ENCODE measurements at regions not wholly inside any gene's neighbourhood (a gene's known extent, or its start where the extent isn't known, plus 50 kb on each side); places are given as distances from the start of the nearest gene placed in this dataset.

- no peaks in the 10 kb centered on the region for H3K27me3 ChIP-seq (ENCODE audit: control insufficient read depth, insufficient read depth, low read length)
- H3K27ac ChIP-seq (ENCODE audit: low read length), result no peak overlapping the region
- no peaks in the 10 kb centered on the region for H3K4me1 ChIP-seq (ENCODE audit: control insufficient read depth, low read depth, low read length)
- H3K4me3 ChIP-seq (ENCODE audit: low read length), result no peak overlapping the region
- H3K9ac ChIP-seq (ENCODE audit: low read length), result no peak overlapping the region
- H3K36me3 ChIP-seq (ENCODE audit: control insufficient read depth, low read depth, low read length), result no peaks in the 10 kb centered on the region
- H3K9me3 ChIP-seq (ENCODE audit: control insufficient read depth, low read depth, low read length), result no peaks in the 10 kb centered on the region
Observed at GRCh38 chr5:58094031-58094430, 365.9 kb downstream of the PLK2 start.

GRCh38 chr5:58090704-58091103 lies 369.2 kb downstream of the PLK2 start:
- H3K9ac ChIP-seq (ENCODE audit: low read length), result no peak overlapping the region

GRCh38 chr5:58088941-58089340 lies 370.9 kb downstream of the PLK2 start:
- Histone ChIP-seq H3K36me3 (ENCODE audit: control insufficient read depth, low read depth, low read length) (no peaks in the 10 kb centered on the region), H3K27me3 (ENCODE audit: control insufficient read depth, insufficient read depth, low read length) (no peaks in the 10 kb centered on the region), H3K9me3 (ENCODE audit: control insufficient read depth, low read depth, low read length) (no peaks in the 10 kb centered on the region), H3K27ac (ENCODE audit: low read length) (no peak overlapping the region), H3K4me1 (ENCODE audit: control insufficient read depth, low read depth, low read length) (peaks cover 3% of the 10 kb centered on the region), H3K9ac (ENCODE audit: low read length) (no peak overlapping the region), H3K4me3 (ENCODE audit: low read length) (no peak overlapping the region)

More at GRCh38 chr5:58090704-58091103, 369.2 kb downstream of the PLK2 start:
- Histone ChIP-seq H3K4me1 (ENCODE audit: control insufficient read depth, low read depth, low read length) (no peaks in the 10 kb centered on the region), H3K4me3 (ENCODE audit: low read length) (no peak overlapping the region), H3K36me3 (ENCODE audit: control insufficient read depth, low read depth, low read length) (no peaks in the 10 kb centered on the region), H3K27ac (ENCODE audit: low read length) (no peak overlapping the region), H3K9me3 (ENCODE audit: control insufficient read depth, low read depth, low read length) (no peaks in the 10 kb centered on the region), H3K27me3 (ENCODE audit: control insufficient read depth, insufficient read depth, low read length) (no peaks in the 10 kb centered on the region)

GRCh38 chr5:58087905-58088304 lies 372.0 kb downstream of the PLK2 start:
- H3K4me1 ChIP-seq (ENCODE audit: control insufficient read depth, low read depth, low read length), result peaks cover 3% of the 10 kb centered on the region
- no peaks in the 10 kb centered on the region for H3K36me3 ChIP-seq (ENCODE audit: control insufficient read depth, low read depth, low read length)
- H3K27me3 ChIP-seq (ENCODE audit: control insufficient read depth, insufficient read depth, low read length), result no peaks in the 10 kb centered on the region
- H3K9ac ChIP-seq (ENCODE audit: low read length), result no peak overlapping the region
- no peak overlapping the region for H3K27ac ChIP-seq (ENCODE audit: low read length)
- no peaks in the 10 kb centered on the region for H3K9me3 ChIP-seq (ENCODE audit: control insufficient read depth, low read depth, low read length)
- no peak overlapping the region for H3K4me3 ChIP-seq (ENCODE audit: low read length)

GRCh38 chr5:58087123-58087522 lies 372.8 kb downstream of the PLK2 start:
- H3K36me3 ChIP-seq (ENCODE audit: control insufficient read depth, low read depth, low read length), result no peaks in the 10 kb centered on the region
- H3K27ac ChIP-seq (ENCODE audit: low read length), result no peak overlapping the region

GRCh38 chr5:58085800-58086199 lies 374.1 kb downstream of the PLK2 start:
- no peaks in the 10 kb centered on the region for H3K27me3 ChIP-seq (ENCODE audit: control insufficient read depth, insufficient read depth, low read length)
- H3K4me3 ChIP-seq (ENCODE audit: low read length), result no peak overlapping the region
- H3K4me1 ChIP-seq (ENCODE audit: control insufficient read depth, low read depth, low read length), result peaks cover 3% of the 10 kb centered on the region
- no peaks in the 10 kb centered on the region for H3K36me3 ChIP-seq (ENCODE audit: control insufficient read depth, low read depth, low read length)
- no peak overlapping the region for H3K27ac ChIP-seq (ENCODE audit: low read length)
- H3K9me3 ChIP-seq (ENCODE audit: control insufficient read depth, low read depth, low read length), result no peaks in the 10 kb centered on the region
- no peak overlapping the region for H3K9ac ChIP-seq (ENCODE audit: low read length)

More at GRCh38 chr5:58087123-58087522, 372.8 kb downstream of the PLK2 start:
- peaks cover 3% of the 10 kb centered on the region for H3K4me1 ChIP-seq (ENCODE audit: control insufficient read depth, low read depth, low read length)
- no peak overlapping the region for H3K9ac ChIP-seq (ENCODE audit: low read length)
- H3K27me3 ChIP-seq (ENCODE audit: control insufficient read depth, insufficient read depth, low read length), result no peaks in the 10 kb centered on the region
- no peaks in the 10 kb centered on the region for H3K9me3 ChIP-seq (ENCODE audit: control insufficient read depth, low read depth, low read length)
- no peak overlapping the region for H3K4me3 ChIP-seq (ENCODE audit: low read length)

- Histone ChIP-seq H3K27me3 (ENCODE audit: control insufficient read depth, insufficient read depth, low read length) (no peaks in the 10 kb centered on the region), H3K4me3 (ENCODE audit: low read length) (no peak overlapping the region), H3K36me3 (ENCODE audit: control insufficient read depth, low read depth, low read length) (no peaks in the 10 kb centered on the region), H3K27ac (ENCODE audit: low read length) (no peak overlapping the region), H3K9ac (ENCODE audit: low read length) (no peak overlapping the region), H3K4me1 (ENCODE audit: control insufficient read depth, low read depth, low read length) (peaks cover 3% of the 10 kb centered on the region), H3K9me3 (ENCODE audit: control insufficient read depth, low read depth, low read length) (no peaks in the 10 kb centered on the region)
Observed at GRCh38 chr5:58081435-58081834, 378.5 kb downstream of the PLK2 start.

GRCh38 chr5:58080573-58080972 lies 379.3 kb downstream of the PLK2 start:
- no peak overlapping the region for H3K9ac ChIP-seq (ENCODE audit: low read length)
- H3K27me3 ChIP-seq (ENCODE audit: control insufficient read depth, insufficient read depth, low read length), result no peaks in the 10 kb centered on the region
- H3K9me3 ChIP-seq (ENCODE audit: control insufficient read depth, low read depth, low read length), result no peaks in the 10 kb centered on the region
- peaks cover 3% of the 10 kb centered on the region for H3K4me1 ChIP-seq (ENCODE audit: control insufficient read depth, low read depth, low read length)
- H3K27ac ChIP-seq (ENCODE audit: low read length), result no peak overlapping the region
- H3K4me3 ChIP-seq (ENCODE audit: low read length), result no peak overlapping the region
- no peaks in the 10 kb centered on the region for H3K36me3 ChIP-seq (ENCODE audit: control insufficient read depth, low read depth, low read length)

- Histone ChIP-seq H3K9ac (ENCODE audit: low read length) (no peak overlapping the region), H3K36me3 (ENCODE audit: control insufficient read depth, low read depth, low read length) (no peaks in the 10 kb centered on the region), H3K27me3 (ENCODE audit: control insufficient read depth, insufficient read depth, low read length) (no peaks in the 10 kb centered on the region), H3K4me3 (ENCODE audit: low read length) (no peak overlapping the region), H3K27ac (ENCODE audit: low read length) (no peak overlapping the region), H3K9me3 (ENCODE audit: control insufficient read depth, low read depth, low read length) (no peaks in the 10 kb centered on the region), H3K4me1 (ENCODE audit: control insufficient read depth, low read depth, low read length) (no peaks in the 10 kb centered on the region)
Observed at GRCh38 chr5:58077966-58078365, 381.9 kb downstream of the PLK2 start.

- Histone ChIP-seq H3K9me3 (ENCODE audit: control insufficient read depth, low read depth, low read length) (no peaks in the 10 kb centered on the region), H3K4me3 (ENCODE audit: low read length) (no peak overlapping the region), H3K36me3 (ENCODE audit: control insufficient read depth, low read depth, low read length) (no peaks in the 10 kb centered on the region), H3K4me1 (ENCODE audit: control insufficient read depth, low read depth, low read length) (peaks cover 3% of the 10 kb centered on the region), H3K27me3 (ENCODE audit: control insufficient read depth, insufficient read depth, low read length) (no peaks in the 10 kb centered on the region), H3K27ac (ENCODE audit: low read length) (no peak overlapping the region), H3K9ac (ENCODE audit: low read length) (no peak overlapping the region)
Observed at GRCh38 chr5:58077416-58077815, 382.5 kb downstream of the PLK2 start.

- Histone ChIP-seq H3K4me3 (ENCODE audit: low read length) (no peak overlapping the region), H3K36me3 (ENCODE audit: control insufficient read depth, low read depth, low read length) (no peaks in the 10 kb centered on the region), H3K9ac (ENCODE audit: low read length) (no peak overlapping the region), H3K27ac (ENCODE audit: low read length) (no peak overlapping the region), H3K27me3 (ENCODE audit: control insufficient read depth, insufficient read depth, low read length) (no peaks in the 10 kb centered on the region), H3K9me3 (ENCODE audit: control insufficient read depth, low read depth, low read length) (no peaks in the 10 kb centered on the region), H3K4me1 (ENCODE audit: control insufficient read depth, low read depth, low read length) (peaks cover 10% of the 10 kb centered on the region)
Observed at GRCh38 chr5:58076483-58077257, 383.2 kb downstream of the PLK2 start.

GRCh38 chr5:58075907-58076306 lies 384.0 kb downstream of the PLK2 start:
- peaks cover 16% of the 10 kb centered on the region for H3K4me1 ChIP-seq (ENCODE audit: control insufficient read depth, low read depth, low read length)
- no peak overlapping the region for H3K4me3 ChIP-seq (ENCODE audit: low read length)
- no peak overlapping the region for H3K27ac ChIP-seq (ENCODE audit: low read length)
- H3K9ac ChIP-seq (ENCODE audit: low read length), result no peak overlapping the region
- no peaks in the 10 kb centered on the region for H3K27me3 ChIP-seq (ENCODE audit: control insufficient read depth, insufficient read depth, low read length)
- H3K9me3 ChIP-seq (ENCODE audit: control insufficient read depth, low read depth, low read length), result no peaks in the 10 kb centered on the region
- no peaks in the 10 kb centered on the region for H3K36me3 ChIP-seq (ENCODE audit: control insufficient read depth, low read depth, low read length)
